NCI-H82 (cell line): ENCODE measurements at regions not wholly inside any gene's neighbourhood (a gene's known extent, or its start where the extent isn't known, plus 50 kb on each side); places are given as distances from the start of the nearest gene placed in this dataset.

Source experiments
- DNase-seq: peaks from one replicate; lab custom pipeline; 2025; lab: John Stamatoyannopoulos, UW

DNA sequence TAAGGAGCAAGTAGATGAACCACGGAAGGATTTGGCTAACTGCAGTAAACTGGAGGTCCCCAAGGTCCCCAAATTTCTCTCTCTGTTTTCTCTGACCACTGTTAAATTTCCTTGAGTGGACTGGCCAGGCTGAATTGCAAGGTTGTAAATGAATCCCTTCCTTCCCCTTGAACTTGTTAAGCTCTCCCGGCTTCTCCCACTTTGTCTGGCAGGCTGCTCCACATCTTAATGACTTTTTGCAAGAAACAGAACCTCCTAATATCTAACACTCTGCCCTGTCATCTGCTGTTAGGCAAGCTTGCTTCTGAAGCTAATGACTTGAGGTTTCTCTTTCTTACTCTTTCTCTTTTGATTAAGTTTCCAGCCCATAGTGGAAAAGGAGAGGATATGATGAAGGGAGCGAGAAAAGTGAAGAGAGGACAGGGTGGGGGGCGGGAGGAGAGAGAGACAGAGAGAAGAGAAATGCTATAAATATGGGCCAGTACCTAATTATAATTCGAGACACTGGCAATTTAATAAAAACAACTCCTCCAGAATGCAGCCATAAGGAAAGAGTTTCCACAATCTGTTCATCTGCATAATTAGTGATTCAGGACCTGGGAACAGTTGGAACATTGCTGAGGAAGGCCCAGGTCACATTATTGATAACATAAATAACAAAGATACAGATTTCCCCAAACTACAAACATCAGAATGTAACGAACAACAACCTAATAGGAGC lies 437.3 kb upstream of the MPDZ start:
- no peak for DNase-seq

DNA sequence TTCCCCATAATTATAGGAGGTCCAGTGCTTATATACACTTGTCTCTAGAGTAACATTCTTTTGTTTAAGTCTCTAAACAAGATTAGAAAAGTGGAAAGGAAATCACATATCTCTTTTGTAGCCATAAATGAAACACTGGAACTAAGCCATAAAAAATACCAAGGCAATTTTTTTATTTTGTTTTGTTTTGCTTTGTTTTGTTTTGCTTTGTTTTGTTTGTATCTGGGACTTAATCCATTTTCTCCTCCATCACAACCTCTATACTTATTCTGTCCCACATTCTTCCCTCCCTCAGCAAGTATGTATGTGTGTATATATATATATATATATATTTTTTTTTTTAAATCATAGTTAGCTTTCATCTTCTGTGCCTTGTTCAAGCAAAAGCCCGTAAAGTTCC lies 436.6 kb upstream of the MPDZ start:
- DNase-seq, result no peak

DNA sequence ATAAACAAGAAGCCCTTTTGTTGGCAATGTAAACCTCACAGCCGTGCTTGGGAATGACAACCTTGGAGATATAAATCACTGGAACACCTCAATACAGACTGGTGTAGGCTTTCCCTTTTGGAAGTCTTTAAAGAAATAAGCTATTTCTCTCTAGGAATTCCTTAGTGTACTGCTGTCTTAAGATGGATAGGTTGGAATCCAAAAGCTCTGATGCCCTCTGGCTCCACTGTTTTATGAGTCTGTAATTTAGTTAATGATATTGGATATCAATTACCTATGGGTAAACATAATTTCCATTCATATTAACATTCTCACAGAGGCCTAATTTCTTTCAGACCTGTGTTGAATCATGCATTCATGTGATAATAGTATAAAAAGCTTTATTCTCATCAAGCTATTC lies 435.9 kb upstream of the MPDZ start:
- DNase-seq, result no peak

DNA sequence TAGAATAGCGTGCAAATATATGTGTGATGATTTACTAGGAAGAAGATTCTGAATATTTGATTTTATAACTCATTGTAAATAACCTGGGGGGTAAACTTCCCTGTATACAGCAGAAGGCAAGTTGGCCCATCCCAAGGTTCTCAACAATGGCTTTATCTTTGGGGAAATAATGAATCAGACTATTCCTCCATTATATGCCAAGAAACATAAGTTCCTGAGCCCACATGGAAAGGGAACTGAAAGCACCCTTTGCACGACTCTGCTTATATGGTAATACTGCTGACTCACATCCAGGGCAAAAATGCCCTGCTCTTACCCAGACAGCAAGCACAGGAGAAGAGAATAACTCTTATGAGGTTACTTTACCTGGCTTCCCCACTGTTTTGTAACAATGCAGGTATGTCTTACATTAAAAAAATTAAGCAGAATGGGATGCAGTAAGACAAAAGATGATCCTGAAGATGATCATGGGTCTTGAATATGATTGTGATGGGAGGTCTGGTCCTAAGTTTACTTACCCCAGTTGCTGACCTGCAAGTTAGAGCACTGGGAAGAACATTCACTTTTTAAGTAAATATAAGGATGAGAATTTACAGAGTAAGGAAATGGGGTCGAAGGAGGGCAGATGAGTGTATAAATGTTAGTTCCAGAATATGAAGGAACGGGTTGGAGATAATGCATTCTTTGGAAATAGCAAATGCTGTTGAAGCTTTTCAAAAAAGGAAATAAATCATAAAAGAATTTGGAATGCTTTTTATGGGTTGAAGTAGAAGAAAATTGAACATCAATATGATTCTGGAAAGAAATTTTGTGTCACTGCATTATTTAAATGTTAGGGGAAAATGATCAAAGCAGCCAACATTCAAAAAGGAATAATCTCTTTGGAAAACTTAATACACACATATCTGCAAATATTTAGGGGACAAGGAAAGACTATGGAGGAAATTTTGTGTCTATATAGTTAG lies 428.4 kb upstream of the MPDZ start:
- no peak for DNase-seq

DNA sequence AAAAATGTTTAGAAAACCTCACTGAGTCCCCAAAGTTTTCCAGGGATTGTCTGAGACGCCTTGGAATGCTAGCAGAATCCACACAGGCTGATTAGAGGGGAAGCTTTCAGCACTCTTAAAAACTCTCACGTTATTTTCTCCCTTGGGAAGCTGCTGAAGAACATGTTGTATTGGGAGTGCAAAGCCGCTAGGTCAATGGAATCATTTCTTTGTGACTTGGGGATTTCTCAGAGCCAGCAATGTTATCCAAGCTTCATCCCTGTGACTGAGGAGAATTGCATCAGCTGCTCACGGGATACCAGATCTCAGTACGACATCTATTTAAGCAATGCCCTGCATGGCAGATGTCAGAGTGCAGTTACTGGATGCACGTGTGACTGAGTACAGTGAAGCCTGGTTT lies 426.4 kb upstream of the MPDZ start:
- no peak for DNase-seq

DNA sequence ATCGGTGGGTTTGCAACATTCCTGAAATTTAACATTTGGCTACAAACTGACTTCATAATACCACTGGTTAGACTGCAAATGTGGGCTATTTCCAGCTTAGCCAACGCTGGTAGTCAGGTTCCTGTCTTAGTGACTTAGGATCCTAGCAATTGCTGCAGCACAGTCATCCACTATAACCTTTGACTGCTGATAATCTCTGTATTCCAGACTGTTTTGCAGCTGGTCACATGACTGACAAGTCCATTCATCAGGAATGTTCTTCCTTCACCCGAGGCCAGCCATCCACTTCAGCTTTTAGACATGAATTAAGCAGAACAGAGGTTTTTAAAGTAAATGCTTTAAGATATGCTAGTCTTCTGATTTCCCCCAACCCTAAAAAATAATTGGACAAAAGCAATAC lies 425.9 kb upstream of the MPDZ start:
- no peak for DNase-seq

DNA sequence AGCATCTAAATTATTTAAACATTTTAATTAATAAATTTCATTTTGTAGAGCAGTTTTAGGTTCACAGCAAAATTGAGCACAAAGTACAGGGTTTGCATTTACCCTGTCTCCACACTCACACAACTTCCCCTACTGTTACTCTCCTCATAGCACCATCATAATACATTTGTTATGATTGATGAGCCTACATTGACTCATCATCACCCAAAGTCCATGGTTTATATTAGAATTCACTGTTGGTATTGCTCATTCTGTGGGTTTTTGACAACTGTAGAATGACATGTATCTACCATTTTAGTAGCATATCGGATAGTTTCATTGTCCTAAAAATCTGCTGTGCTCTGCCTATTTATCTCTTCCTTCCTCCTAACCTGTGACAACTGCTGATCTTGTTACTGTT lies 411.1 kb upstream of the MPDZ start:
- DNase-seq, result no peak

DNA sequence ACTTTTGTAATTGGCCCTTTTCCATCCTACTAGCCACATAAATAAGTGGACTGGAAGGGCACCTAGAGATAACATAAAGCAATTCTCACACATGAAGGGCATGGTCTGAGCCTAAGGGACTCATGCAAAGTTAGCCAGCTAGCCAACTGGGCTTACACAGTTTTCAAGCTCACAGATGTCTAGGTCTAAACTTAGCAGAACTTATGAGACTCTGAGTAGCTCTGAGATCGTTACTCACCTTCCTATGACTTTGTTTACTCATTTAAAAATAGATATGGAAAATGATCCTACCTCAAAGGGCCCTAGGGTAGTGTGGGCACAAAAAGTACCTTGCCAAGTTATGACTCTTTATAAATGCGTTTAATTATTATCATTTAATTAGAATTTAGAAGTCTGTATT lies 410.4 kb upstream of the MPDZ start:
- DNase-seq, result no peak

DNA sequence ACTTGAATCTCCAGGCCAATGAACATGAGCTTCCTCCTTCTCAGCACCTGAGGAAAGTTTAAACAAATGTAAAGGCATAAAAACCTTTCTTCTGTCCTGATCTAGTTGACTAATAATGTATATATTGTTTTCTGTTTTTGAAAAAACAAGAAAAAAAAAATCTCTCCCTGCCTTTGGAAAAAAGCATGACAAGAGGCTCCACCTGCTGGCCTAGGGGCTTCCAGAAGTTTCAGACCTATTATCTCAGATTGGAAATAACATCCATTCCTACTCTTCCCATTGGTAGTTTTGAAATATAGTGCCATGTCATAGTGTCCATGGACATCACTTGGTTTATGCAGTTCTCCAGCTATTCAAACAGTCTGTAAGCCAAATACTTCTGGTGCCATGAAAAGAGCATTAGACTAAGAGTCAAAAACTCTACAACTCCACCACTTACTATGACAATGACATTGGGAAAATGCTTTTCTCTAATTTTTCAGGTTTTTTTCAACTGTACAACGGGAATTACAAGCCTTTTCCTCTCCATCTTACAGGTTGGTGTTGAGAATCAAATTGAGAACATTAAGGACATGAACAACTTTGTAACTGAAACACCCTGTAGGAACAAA lies 409.6 kb upstream of the MPDZ start:
- no peak for DNase-seq

DNA sequence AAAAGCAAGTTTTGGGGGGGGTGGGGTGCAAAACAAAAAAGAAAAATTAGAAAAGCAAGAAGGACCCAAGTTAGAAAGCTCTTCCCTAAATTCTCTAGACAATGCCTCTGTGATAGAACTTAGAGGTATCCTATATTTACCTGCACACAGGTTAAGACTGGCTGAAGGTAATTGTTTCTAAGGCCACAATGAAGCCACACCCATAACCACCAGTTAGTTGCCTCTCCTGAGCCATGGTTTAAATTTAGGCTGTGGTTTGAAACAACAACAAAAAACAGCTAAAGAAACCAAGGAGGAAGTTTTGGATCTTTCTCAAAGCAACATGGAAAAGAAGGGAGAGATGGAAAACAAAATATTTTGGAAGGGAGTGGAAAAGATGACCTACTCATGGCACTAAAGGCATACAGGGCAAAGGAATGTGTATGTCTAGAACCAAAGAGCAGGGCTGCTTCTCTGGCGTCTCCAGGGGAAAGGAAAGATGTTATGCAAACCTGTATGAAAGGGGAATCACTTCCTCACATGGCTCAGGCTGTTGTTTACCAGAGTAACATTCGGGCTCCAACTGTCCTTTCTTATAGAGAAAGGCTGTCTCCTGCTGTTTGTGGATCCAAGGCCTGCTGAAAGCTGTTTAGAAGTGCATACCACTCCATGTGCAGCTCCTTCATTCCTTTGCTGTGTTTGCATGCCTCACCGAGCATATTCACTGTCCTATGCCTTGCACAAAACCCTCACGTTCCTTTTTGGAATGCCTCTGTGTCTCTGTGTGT lies 408.9 kb upstream of the MPDZ start:
- DNase-seq, result no peak

DNA sequence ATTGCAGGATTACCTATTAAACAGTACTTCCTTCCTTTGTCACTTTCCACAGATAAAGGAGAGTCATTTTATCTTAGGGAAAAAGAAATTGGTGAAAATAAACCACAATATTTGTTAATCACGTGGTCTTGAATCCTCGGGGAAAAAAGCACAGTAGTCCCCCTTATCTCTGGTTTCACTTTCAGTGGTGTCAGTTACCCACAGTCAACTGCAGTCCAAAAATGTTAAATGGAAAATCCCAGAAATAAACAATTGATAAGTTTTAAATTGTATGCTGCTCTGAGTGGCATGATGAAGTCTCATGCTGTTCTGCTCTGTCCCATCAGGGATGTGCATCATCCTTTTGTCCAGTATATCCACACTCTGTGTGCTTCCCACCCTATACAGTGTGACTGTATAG lies 405.2 kb upstream of the MPDZ start:
- DNase-seq, result no peak

DNA sequence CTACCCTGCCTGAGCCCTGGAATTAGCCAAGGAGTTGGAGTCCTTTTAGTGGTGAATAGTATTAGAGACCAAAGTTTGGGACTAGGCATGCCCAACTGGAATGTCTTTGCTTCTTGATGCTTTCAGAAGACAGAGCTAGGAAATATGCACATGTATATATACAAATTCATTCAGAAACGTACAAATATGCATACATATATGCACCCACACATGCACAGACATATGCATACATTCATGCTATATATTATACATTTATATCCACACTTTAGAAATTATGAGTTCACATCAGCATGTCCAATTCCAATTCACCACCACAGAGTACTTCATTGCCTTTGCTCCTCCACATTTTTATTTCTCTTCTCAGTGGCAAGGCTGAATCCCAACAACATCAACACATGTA lies 398.3 kb upstream of the MPDZ start:
- no peak for DNase-seq

DNA sequence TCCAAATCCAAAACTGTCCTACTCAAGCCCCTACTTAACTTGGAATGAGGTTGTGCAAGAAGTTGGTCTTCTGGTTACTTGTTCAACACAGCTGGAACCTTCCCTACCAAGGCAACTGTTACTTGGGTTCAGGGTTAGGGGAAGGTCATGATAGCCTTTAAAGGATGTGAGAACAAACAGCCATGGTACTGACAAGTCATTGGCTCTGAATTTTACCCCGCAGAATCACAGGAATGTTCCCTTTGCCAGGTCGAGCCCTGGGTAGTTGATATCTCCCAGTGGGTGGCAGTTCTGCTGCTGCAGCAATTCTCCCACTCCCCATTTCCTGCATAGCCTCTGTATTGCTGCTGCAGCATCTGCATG lies 396.1 kb upstream of the MPDZ start:
- no peak for DNase-seq

DNA sequence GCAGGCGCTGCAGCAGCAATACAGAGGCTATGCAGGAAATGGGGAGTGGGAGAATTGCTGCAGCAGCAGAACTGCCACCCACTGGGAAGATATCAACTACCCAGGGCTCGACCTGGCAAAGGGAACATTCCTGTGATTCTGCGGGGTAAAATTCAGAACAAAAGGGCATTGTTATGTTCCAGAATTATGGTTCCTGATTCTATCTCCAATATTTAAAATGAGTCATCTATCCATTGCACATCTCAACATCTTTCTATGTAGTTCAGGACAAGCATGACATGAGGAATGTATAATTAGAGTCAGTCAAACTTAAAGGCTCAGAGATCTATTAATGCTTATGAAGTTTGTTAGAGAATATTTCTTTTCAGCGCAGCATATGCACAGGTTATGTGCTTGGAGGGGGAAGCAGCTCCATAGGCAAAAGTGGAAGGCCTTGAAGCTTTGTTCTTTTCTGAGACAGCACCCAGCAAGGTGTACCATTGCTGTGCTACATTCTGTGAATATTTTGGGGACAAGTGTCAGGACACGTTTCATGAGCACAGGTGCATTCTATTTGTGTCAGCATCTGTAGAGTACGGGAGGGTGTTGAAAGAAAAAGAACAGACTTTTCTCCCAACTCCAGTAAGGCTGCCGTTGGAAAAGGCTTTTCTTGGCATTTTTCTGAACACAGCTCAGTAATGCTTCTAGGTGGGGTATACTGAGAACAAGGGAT lies 395.6 kb upstream of the MPDZ start:
- no peak for DNase-seq

DNA sequence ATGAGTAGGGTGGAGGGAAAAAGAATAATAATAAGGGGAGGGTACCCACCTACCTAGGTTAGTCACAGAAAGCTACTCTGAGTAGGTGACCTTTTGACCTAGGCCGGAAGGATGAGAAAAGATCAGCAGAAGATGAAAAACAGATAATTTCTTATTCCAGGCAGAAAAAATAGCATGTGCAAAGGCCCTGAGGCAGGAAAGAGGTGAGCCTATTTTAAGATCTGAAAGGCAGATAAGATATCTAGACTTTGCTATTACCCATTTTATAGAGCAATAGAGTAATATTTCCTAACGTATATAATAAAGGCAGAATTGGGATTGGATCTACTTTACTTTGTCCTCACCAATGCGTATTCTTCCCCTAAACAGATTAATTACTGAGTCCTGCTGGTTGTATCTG lies 393.9 kb upstream of the MPDZ start:
- no peak for DNase-seq

DNA sequence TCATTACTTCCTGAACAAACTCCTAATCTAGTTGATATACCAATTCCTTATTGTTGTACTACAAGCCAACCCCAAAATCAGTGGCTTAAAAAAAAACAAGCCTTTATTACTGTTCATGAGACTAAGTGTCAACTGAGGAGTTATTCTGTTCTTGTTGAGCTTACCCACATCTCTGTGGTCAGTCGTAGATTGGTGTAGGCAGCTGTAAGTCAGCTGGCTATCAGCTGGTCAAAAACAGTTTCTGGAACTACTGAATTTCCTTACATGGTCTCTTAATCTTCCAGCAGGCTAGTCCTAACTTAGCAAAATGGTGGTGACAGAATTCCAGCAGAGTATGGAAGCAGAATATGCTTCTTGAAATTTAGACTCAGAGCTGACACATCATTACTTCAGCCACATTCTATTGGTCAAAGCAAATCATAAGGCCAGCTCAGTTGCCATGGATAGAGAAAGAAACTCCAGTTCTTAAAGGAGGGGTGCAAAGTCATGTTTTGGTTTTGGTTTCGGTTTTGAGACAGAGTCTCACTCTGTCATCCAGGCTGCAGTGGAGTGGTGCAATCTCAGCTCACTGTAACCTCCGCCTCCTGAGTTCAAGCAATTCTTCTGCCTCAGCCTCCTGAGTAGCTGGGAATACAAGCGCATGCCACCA lies 386.1 kb upstream of the MPDZ start:
- DNase-seq, result no peak

DNA sequence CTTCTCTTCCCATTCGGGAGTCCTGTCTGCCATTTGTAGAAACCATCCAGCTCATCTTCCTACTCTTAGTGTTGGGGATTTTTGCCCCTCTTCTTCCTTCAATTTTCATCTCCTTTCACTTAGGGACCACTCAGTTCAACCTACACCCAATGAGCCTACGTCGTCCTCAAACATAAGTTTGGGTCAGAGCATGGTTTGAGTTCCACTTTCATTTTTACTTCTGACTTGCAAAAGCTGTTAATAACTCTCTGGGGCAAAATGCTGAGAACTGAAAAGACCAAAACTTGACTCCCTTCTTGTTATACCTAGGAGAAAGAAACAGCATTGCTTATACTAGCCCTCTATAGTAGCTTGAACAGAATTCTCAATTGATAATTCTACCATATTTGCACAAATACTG lies 381.5 kb upstream of the MPDZ start:
- no peak for DNase-seq

DNA sequence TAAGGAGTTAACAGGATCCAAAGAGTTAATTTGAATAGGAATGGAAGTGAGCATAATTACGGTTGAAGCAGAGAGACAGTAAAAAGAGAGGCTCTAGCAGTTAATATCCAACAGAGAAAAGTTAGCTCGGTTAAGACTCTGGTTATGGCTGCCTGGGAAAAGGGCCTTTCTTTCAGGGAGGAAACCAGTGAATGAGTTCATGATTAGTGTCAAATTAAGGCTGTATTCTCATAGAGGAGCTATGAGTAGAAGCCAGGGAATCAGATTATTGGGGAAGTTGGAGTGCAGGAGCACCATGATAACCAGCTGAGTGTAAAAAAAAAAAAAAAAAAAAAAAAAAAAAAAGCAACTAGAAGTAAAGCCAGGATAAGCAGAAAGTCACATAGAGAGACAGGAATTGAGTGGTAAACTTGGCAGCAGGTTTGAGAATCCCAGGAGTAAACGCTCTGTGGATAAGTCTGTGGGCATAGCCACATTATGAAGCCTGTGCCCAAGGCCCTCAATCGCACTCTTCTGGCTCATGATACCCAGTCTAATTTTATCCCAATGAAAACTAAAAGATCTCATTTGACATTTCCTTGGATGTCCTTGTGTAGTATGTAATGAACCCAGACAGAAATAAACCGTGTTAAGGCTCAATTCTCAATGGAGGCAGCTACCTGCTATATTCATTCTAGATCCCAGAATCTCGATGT lies 372.6 kb upstream of the MPDZ start:
- no peak for DNase-seq

DNA sequence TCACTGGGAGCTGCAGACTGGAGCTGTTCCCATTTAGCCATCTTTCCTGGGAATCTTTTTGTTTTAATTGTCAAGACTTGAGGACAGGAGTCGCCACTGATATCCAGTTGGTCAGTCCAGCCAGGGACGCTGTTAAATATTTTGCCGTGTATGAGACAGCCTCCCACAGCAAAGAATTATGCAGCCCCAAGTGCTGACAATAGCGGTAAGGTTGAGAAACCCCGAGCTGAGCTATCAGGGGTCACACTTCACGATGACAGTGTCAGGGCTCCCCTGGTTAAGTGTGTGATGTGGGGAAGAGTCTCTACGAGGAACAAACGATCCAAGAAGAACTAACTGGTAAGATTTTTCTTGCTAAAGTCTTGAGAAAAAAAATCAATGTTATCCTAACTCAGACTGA lies 372.0 kb upstream of the MPDZ start:
- no peak for DNase-seq

DNA sequence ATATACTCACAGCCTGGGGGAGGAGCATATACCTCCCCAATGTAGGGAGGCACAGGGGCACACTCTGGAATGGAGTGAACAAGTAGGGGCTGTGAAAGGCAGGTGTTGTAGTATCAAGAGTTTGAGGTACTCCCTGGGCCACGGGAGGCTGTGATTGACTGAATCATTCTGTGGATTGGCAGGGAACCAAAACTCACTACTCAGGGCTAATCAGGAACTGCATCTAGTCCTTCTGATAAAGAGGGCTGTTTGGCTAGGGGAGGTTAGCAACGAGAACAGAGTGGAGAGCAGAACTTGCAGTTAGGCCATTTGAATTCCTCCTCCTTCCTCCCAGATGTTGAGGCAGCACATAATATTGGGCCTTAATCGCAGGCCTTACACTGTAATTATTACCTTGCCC lies 369.2 kb upstream of the MPDZ start:
- no peak for DNase-seq

DNA sequence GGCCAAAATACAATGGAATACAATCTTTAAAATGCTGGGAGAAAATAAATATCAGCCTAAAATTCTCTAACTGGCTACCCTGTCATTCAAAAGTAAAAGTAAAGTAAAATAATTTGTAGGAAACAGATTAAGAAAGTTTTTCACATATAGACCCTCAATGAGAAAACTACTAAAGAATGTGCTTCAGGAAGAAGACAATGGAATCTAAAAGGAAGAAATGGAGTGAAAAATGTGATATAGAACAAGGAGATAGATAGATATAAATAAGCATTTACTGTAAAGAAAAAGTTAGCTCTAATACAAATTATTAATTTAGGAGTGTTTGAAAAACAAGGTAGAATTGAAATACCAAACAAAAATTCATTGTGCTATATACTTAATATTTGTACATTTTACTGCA lies 368.6 kb upstream of the MPDZ start:
- no peak for DNase-seq
